HG03575 (cell line): ENCODE measurements at regions not wholly inside any gene's neighbourhood (a gene's known extent, or its start where the extent isn't known, plus 50 kb on each side); places are given as distances from the start of the nearest gene placed in this dataset.

ENCODE experiments used
- ATAC-seq: cut with Tn5 transposase; IDR thresholded peaks from one replicate; pipeline ENCODE4 v1.9.1; 2021; ENCODE audit not compliant: unreplicated experiment, insufficient number of reproducible peaks, low FRiP score; ENCODE audit errors: extremely low read depth

GRCh38 chr11:19661827-19662226, 50.8 kb upstream of the NAV2 start:
- ATAC-seq: no peak

GRCh38 chr11:19660076-19660475, 52.6 kb upstream of the NAV2 start:
- peak; percentile 100 for ATAC-seq

GRCh38 chr11:19659529-19659928, 53.1 kb upstream of the NAV2 start:
- ATAC-seq: no peak

- ATAC-seq: no peak
Measured at GRCh38 chr11:19658344-19658743, 54.3 kb upstream of the NAV2 start.

GRCh38 chr11:19656140-19656541, 56.5 kb upstream of the NAV2 start:
- no peak for ATAC-seq

- ATAC-seq: no peak
Measured at GRCh38 chr11:19652623-19653375, 59.8 kb upstream of the NAV2 start.

GRCh38 chr11:19651653-19652052, 61.0 kb upstream of the NAV2 start:
- ATAC-seq: no peak

- ATAC-seq: no peak
Measured at GRCh38 chr11:19651028-19651427, 61.6 kb upstream of the NAV2 start.

GRCh38 chr11:19650467-19650866, 62.2 kb upstream of the NAV2 start:
- no peak for ATAC-seq

- ATAC-seq: no peak
Measured at GRCh38 chr11:19649751-19650150, 62.9 kb upstream of the NAV2 start.

- no peak for ATAC-seq
Measured at GRCh38 chr11:19648321-19648720, 64.3 kb upstream of the NAV2 start.

GRCh38 chr11:19647816-19648215, 64.8 kb upstream of the NAV2 start:
- no peak for ATAC-seq

- ATAC-seq: no peak
Measured at GRCh38 chr11:19646921-19647320, 65.7 kb upstream of the NAV2 start.

- no peak for ATAC-seq
Measured at GRCh38 chr11:19646308-19646707, 66.3 kb upstream of the NAV2 start.

GRCh38 chr11:19644316-19644715, 68.3 kb upstream of the NAV2 start:
- no peak for ATAC-seq

GRCh38 chr11:19642185-19643158, 70.2 kb upstream of the NAV2 start:
- no peak for ATAC-seq

- no peak for ATAC-seq
Measured at GRCh38 chr11:19639603-19640105, 73.0 kb upstream of the NAV2 start.

GRCh38 chr11:19635332-19635731, 77.3 kb upstream of the NAV2 start:
- ATAC-seq: no peak

GRCh38 chr11:19633276-19633675, 79.4 kb upstream of the NAV2 start:
- ATAC-seq: no peak

GRCh38 chr11:19632499-19632834, 80.2 kb upstream of the NAV2 start:
- no peak for ATAC-seq
